ENCODE measurements at regions not wholly inside any gene's neighbourhood (a gene's known extent, or its start where the extent isn't known, plus 50 kb on each side); places are given as distances from the start of the nearest gene placed in this dataset.

- intact Hi-C loops (cut with DNase I), result no loop called here
- no peak for TF ChIP-seq CTCF (IDR thresholded peaks at IDR 0.05)
- Histone ChIP-seq H3K4me3 (no peak overlapping the region), H3K36me3 (no peaks in the 10 kb centered on the region), H3K9me3 (no peaks in the 10 kb centered on the region), H3K27ac (no peak overlapping the region), H3K4me1 (no peaks in the 10 kb centered on the region), H3K27me3 (no peaks in the 10 kb centered on the region)
- DNase-seq (no peak), ATAC-seq (no peak)
Measured at GRCh38 chr3:105235221-105235620, 131.5 kb upstream of the ALCAM start.

GRCh38 chr3:105235785-105236184, 130.9 kb upstream of the ALCAM start:
- ATAC-seq (no peak), DNase-seq (no peak)
- no peaks in the 10 kb centered on the region for H3K27me3 ChIP-seq
- intact Hi-C loops (cut with DNase I), result no loop called here
- no peaks in the 10 kb centered on the region for H3K36me3 ChIP-seq
- no peaks in the 10 kb centered on the region for H3K4me1 ChIP-seq
- H3K4me3 ChIP-seq, result no peak overlapping the region
- no peaks in the 10 kb centered on the region for H3K9me3 ChIP-seq
- no peak for TF ChIP-seq CTCF (IDR thresholded peaks at IDR 0.05)
- H3K27ac ChIP-seq, result no peak overlapping the region

GRCh38 chr3:105238367-105238766, 128.3 kb upstream of the ALCAM start:
- Histone ChIP-seq H3K4me3 (no peak overlapping the region), H3K4me1 (no peaks in the 10 kb centered on the region), H3K36me3 (no peaks in the 10 kb centered on the region), H3K27ac (no peak overlapping the region), H3K9me3 (no peaks in the 10 kb centered on the region), H3K27me3 (no peaks in the 10 kb centered on the region)
- intact Hi-C loops (cut with DNase I), result no loop called here
- ATAC-seq, result no peak
- no peak for TF ChIP-seq CTCF (IDR thresholded peaks at IDR 0.05)
- no peak for DNase-seq

- no peak overlapping the region for H3K27ac ChIP-seq
- intact Hi-C loops (cut with DNase I), result no loop called here
- no peaks in the 10 kb centered on the region for H3K4me1 ChIP-seq
- no peak for TF ChIP-seq CTCF (IDR thresholded peaks at IDR 0.05)
- no peaks in the 10 kb centered on the region for H3K9me3 ChIP-seq
- ATAC-seq, result no peak
- no peaks in the 10 kb centered on the region for H3K36me3 ChIP-seq
- no peaks in the 10 kb centered on the region for H3K27me3 ChIP-seq
- H3K4me3 ChIP-seq, result no peak overlapping the region
- no peak for DNase-seq
Measured at GRCh38 chr3:105243076-105243475, 123.6 kb upstream of the ALCAM start.

- Histone ChIP-seq H3K4me3 (no peak overlapping the region), H3K4me1 (no peaks in the 10 kb centered on the region), H3K9me3 (no peaks in the 10 kb centered on the region), H3K27me3 (no peaks in the 10 kb centered on the region), H3K36me3 (no peaks in the 10 kb centered on the region), H3K27ac (no peak overlapping the region)
- intact Hi-C loops (cut with DNase I), result no loop called here
- DNase-seq (no peak), ATAC-seq (no peak)
- no peak for TF ChIP-seq CTCF (IDR thresholded peaks at IDR 0.05)
Measured at GRCh38 chr3:105246536-105246935, 120.2 kb upstream of the ALCAM start.

Data from left lung (tissue), 4 donors.